Thymus (tissue), 11 donors: ENCODE measurements at regions not wholly inside any gene's neighbourhood (a gene's known extent, or its start where the extent isn't known, plus 50 kb on each side); places are given as distances from the start of the nearest gene placed in this dataset.

ENCODE experiments used
- DNase-seq, 9 donors: peaks; one replicate each; pipeline ENCODE4 v3.0.0-alpha.2; 2013; ENCODE audit warnings: low spot score in 9 of 9, low read depth in 6 of 9, missing footprints in 1 of 9
- H3K27ac ChIP-seq, 2 donors: one replicate each; pipeline ENCODE4 v1.5.1; 2013; ENCODE audit warnings: control low read depth in 1 of 2, low read depth in 1 of 2, low read length in 1 of 2, mild to moderate bottlenecking in 1 of 2, moderate library complexity in 1 of 2
- H3K27me3 ChIP-seq, 2 donors: one replicate each; pipeline ENCODE4 v1.5.1; 2013; ENCODE audit warnings: low read length in 1 of 2; ENCODE audit not compliant: control insufficient read depth in 2 of 2, insufficient read depth in 1 of 2
- H3K36me3 ChIP-seq, 2 donors: one replicate each; pipeline ENCODE4 v1.5.1; 2013; ENCODE audit warnings: low read length in 1 of 2, mild to moderate bottlenecking in 1 of 2, moderate library complexity in 1 of 2; ENCODE audit not compliant: control insufficient read depth in 2 of 2, insufficient read depth in 2 of 2
- H3K4me1 ChIP-seq, 2 donors: one replicate each; pipeline ENCODE4 v1.5.1; 2013; ENCODE audit warnings: low read length in 2 of 2; ENCODE audit not compliant: control insufficient read depth in 2 of 2, insufficient read depth in 2 of 2
- H3K4me3 ChIP-seq, 2 donors: one replicate each; pipeline ENCODE4 v1.5.1; 2013; ENCODE audit warnings: low read length in 2 of 2, control low read depth in 1 of 2, mild to moderate bottlenecking in 1 of 2
- H3K9me3 ChIP-seq, 2 donors: one replicate each; pipeline ENCODE4 v1.5.1; 2013; ENCODE audit warnings: low read length in 1 of 2, mild to moderate bottlenecking in 1 of 2; ENCODE audit not compliant: control insufficient read depth in 2 of 2, insufficient read depth in 1 of 2
- WGBS: extraction: QIAGEN DNeasy Blood & Tissue Kit; methylation state at CpG from one replicate; pipeline ENCODE4 v1.1.7; 2013; 5-methylcytosine and 5-hydroxymethylcytosine counted together
- donor health status: healthy.

- no peaks in the 10 kb centered on the region for H3K4me1 ChIP-seq
- no peaks in the 10 kb centered on the region for H3K9me3 ChIP-seq
- H3K27me3 ChIP-seq: no peaks in the 10 kb centered on the region
- no peak overlapping the region for H3K27ac ChIP-seq
- no peaks in the 10 kb centered on the region for H3K36me3 ChIP-seq
- DNase-seq: no peak
- H3K4me3 ChIP-seq: no peak overlapping the region
- WGBS: 93% methylated on average over 8 of the region's 8 CpGs
These were observed 71.0 kb downstream of the AQP4 start for GRCh38 chr18:26794230-26795101.

GRCh38 chr18:26792661-26793060 is 72.8 kb downstream of the AQP4 start:
- no peak overlapping the region for H3K4me3 ChIP-seq
- H3K36me3 ChIP-seq: no peaks in the 10 kb centered on the region
- H3K27ac ChIP-seq: no peak overlapping the region
- DNase-seq: no peak
- 97% methylated on average over 1 of the region's 1 CpG for WGBS
- H3K9me3 ChIP-seq: no peaks in the 10 kb centered on the region
- H3K4me1 ChIP-seq: no peaks in the 10 kb centered on the region
- no peaks in the 10 kb centered on the region for H3K27me3 ChIP-seq

- DNase-seq: no peak
- H3K27me3 ChIP-seq: no peaks in the 10 kb centered on the region
- no peaks in the 10 kb centered on the region for H3K36me3 ChIP-seq
- no peak overlapping the region for H3K27ac ChIP-seq
- no peaks in the 10 kb centered on the region for H3K4me1 ChIP-seq
- no peak overlapping the region for H3K4me3 ChIP-seq
- H3K9me3 ChIP-seq: no peaks in the 10 kb centered on the region
These were observed 73.8 kb downstream of the AQP4 start for GRCh38 chr18:26791676-26792075.

- no peaks in the 10 kb centered on the region for H3K36me3 ChIP-seq
- no peaks in the 10 kb centered on the region for H3K27me3 ChIP-seq
- H3K9me3 ChIP-seq: no peaks in the 10 kb centered on the region
- 96% methylated on average over 1 of the region's 1 CpG for WGBS
- H3K4me3 ChIP-seq: no peak overlapping the region
- no peak for DNase-seq
- no peak overlapping the region for H3K27ac ChIP-seq
- no peaks in the 10 kb centered on the region for H3K4me1 ChIP-seq
These were observed 80.9 kb downstream of the AQP4 start for GRCh38 chr18:26784599-26784998.

- Histone ChIP-seq H3K4me3 (no peak overlapping the region), H3K27ac (no peak overlapping the region), H3K27me3 (no peaks in the 10 kb centered on the region), H3K36me3 (no peaks in the 10 kb centered on the region), H3K9me3 (no peaks in the 10 kb centered on the region), H3K4me1 (no peaks in the 10 kb centered on the region)
- WGBS: 97% methylated on average over 6 of the region's 6 CpGs
- no peak for DNase-seq
These were observed 82.3 kb downstream of the AQP4 start for GRCh38 chr18:26783170-26783569.

- 61% methylated on average over 5 of the region's 5 CpGs for whole genome bisulfite sequencing
- no peaks in the 10 kb centered on the region for H3K36me3 ChIP-seq
- no peak for DNase-seq
- no peaks in the 10 kb centered on the region for H3K9me3 ChIP-seq
- H3K4me3 ChIP-seq: no peak overlapping the region
- H3K27me3 ChIP-seq: no peaks in the 10 kb centered on the region
- no peak overlapping the region for H3K27ac ChIP-seq
- no peaks in the 10 kb centered on the region for H3K4me1 ChIP-seq
These were observed 84.8 kb downstream of the AQP4 start for GRCh38 chr18:26780520-26781325.

GRCh38 chr18:26778054-26778393 is 87.5 kb downstream of the AQP4 start:
- Histone ChIP-seq H3K27ac (no peak overlapping the region), H3K36me3 (no peaks in the 10 kb centered on the region), H3K4me3 (no peak overlapping the region), H3K27me3 (no peaks in the 10 kb centered on the region), H3K4me1 (no peaks in the 10 kb centered on the region), H3K9me3 (no peaks in the 10 kb centered on the region)
- no peak for DNase-seq

- WGBS: 66% methylated on average over 7 of the region's 7 CpGs
- H3K27ac ChIP-seq: no peak overlapping the region
- H3K36me3 ChIP-seq: no peaks in the 10 kb centered on the region
- H3K4me3 ChIP-seq: no peak overlapping the region
- no peaks in the 10 kb centered on the region for H3K9me3 ChIP-seq
- H3K4me1 ChIP-seq: no peaks in the 10 kb centered on the region
- no peak for DNase-seq
- no peaks in the 10 kb centered on the region for H3K27me3 ChIP-seq
These were observed 88.0 kb downstream of the AQP4 start for GRCh38 chr18:26777351-26778053.

GRCh38 chr18:26772691-26773090 is 92.8 kb downstream of the AQP4 start:
- Histone ChIP-seq H3K4me1 (no peaks in the 10 kb centered on the region), H3K9me3 (no peaks in the 10 kb centered on the region), H3K27me3 (no peaks in the 10 kb centered on the region), H3K36me3 (no peaks in the 10 kb centered on the region), H3K27ac (no peak overlapping the region), H3K4me3 (no peak overlapping the region)
- 95% methylated on average over 2 of the region's 2 CpGs for WGBS
- DNase-seq: no peak
